ENCODE measurements at regions not wholly inside any gene's neighbourhood (a gene's known extent, or its start where the extent isn't known, plus 50 kb on each side); places are given as distances from the start of the nearest gene placed in this dataset.

GRCh38 chr1:166221316-166221715 lies 54.5 kb upstream of the FAM78B start:
- H3K4me1 Mint-ChIP-seq (ENCODE audit: low read depth): no peaks in the 10 kb centered on the region
- H3K27me3 Mint-ChIP-seq: no peaks in the 10 kb centered on the region
- no peak for TF ChIP-seq CTCF (IDR thresholded peaks at IDR 0.05)
- DNase-seq (no peak), ATAC-seq (no peak)
- peaks cover 29% of the 10 kb centered on the region for H3K9me3 Mint-ChIP-seq
- ChIA-PET CTCF (no interaction called here), POLR2A (no interaction called here)
- no peaks in the 10 kb centered on the region for H3K36me3 Mint-ChIP-seq (ENCODE audit: low read depth)
- no peak overlapping the region for H3K4me3 Mint-ChIP-seq
- intact Hi-C loops (cut with micrococcal nuclease): no loop called here
- no peak overlapping the region for H3K27ac Mint-ChIP-seq

GRCh38 chr1:166233750-166234366 lies 67.1 kb upstream of the FAM78B start:
- Mint-ChIP-seq H3K4me3 (no peak overlapping the region), H3K4me1 (ENCODE audit: low read depth) (no peaks in the 10 kb centered on the region), H3K27ac (no peak overlapping the region), H3K36me3 (ENCODE audit: low read depth) (no peaks in the 10 kb centered on the region), H3K9me3 (peaks cover 7% of the 10 kb centered on the region), H3K27me3 (no peaks in the 10 kb centered on the region)
- intact Hi-C loops (cut with micrococcal nuclease): no loop called here
- TF ChIP-seq CTCF (IDR thresholded peaks at IDR 0.05): no peak
- ChIA-PET CTCF (no interaction called here), POLR2A (no interaction called here)
- DNase-seq (no peak), ATAC-seq (no peak)

GRCh38 chr1:166235728-166236127 lies 68.9 kb upstream of the FAM78B start:
- POLR2A ChIA-PET: no interaction called here
- CTCF ChIA-PET: no interaction called here
- H3K4me1 Mint-ChIP-seq (ENCODE audit: low read depth): no peaks in the 10 kb centered on the region
- H3K4me3 Mint-ChIP-seq: no peak overlapping the region
- ATAC-seq (no peak), DNase-seq (no peak)
- no peaks in the 10 kb centered on the region for H3K27me3 Mint-ChIP-seq
- no peak for TF ChIP-seq CTCF (IDR thresholded peaks at IDR 0.05)
- no peaks in the 10 kb centered on the region for H3K36me3 Mint-ChIP-seq (ENCODE audit: low read depth)
- H3K9me3 Mint-ChIP-seq: peaks cover 4% of the 10 kb centered on the region
- intact Hi-C loops (cut with micrococcal nuclease): no loop called here
- H3K27ac Mint-ChIP-seq: no peak overlapping the region

GRCh38 chr1:166237675-166238074 lies 70.9 kb upstream of the FAM78B start:
- Mint-ChIP-seq H3K9me3 (no peaks in the 10 kb centered on the region), H3K4me1 (ENCODE audit: low read depth) (no peaks in the 10 kb centered on the region), H3K36me3 (ENCODE audit: low read depth) (no peaks in the 10 kb centered on the region), H3K27me3 (no peaks in the 10 kb centered on the region), H3K27ac (no peak overlapping the region), H3K4me3 (no peak overlapping the region)
- POLR2A ChIA-PET: no interaction called here
- no peak for TF ChIP-seq CTCF (IDR thresholded peaks at IDR 0.05)
- ATAC-seq (no peak), DNase-seq (no peak)
- CTCF ChIA-PET: no interaction called here
- intact Hi-C loops (cut with micrococcal nuclease): no loop called here

GRCh38 chr1:166253076-166253779 lies 86.4 kb upstream of the FAM78B start:
- Mint-ChIP-seq H3K4me3 (no peak overlapping the region), H3K27me3 (no peaks in the 10 kb centered on the region), H3K36me3 (ENCODE audit: low read depth) (no peaks in the 10 kb centered on the region), H3K9me3 (peaks cover 16% of the 10 kb centered on the region), H3K4me1 (ENCODE audit: low read depth) (no peaks in the 10 kb centered on the region), H3K27ac (no peak overlapping the region)
- intact Hi-C loops (cut with micrococcal nuclease): no loop called here
- no peak for TF ChIP-seq CTCF (IDR thresholded peaks at IDR 0.05)
- no peak for ATAC-seq
- POLR2A ChIA-PET: no interaction called here
- CTCF ChIA-PET: no interaction called here
- no peak for DNase-seq
